CD4-positive, alpha-beta T cell treated with Interleukin-17A for 4 hours (primary cell): ENCODE measurements at regions not wholly inside any gene's neighbourhood (a gene's known extent, or its start where the extent isn't known, plus 50 kb on each side); places are given as distances from the start of the nearest gene placed in this dataset.
A peak's percentile ranks its signal among the peaks of the same experiment; 100 is the strongest.
"Not testable (repeated sequence)": the region's sequence is repeated elsewhere in the genome, so short reads cannot be mapped to it uniquely, and the experiment has no call there.

Experiments used
- DNase-seq: peaks from one replicate; pipeline ENCODE4 v3.0.0-alpha.2; 2020; ENCODE audit warnings: mixed read lengths

GRCh38 chr12:131530422-131530821 lies 180.5 kb upstream of the SFSWAP start:
- no peak for DNase-seq

DNA sequence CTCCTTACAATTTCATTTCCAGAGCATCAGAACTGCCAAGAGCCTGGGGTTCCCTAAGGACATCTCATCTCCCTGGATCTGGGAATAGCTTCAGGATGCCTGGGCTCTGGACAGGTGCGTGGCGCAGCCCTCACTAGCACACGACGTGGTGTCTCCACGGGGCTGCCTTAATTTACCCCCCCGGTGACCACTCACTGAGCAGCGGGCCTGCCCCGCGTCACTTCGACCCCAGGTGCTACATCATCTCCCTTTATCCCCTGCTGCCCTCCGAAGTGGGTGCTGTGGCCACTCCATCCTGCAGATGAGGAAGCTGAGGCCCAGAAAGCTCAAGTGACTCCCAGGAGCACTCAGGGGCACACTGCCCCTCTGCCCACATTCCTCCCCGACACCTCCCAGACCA lies 177.8 kb upstream of the SFSWAP start:
- no peak for DNase-seq

GRCh38 chr12:131535779-131536178 lies 175.1 kb upstream of the SFSWAP start:
- no peak for DNase-seq

GRCh38 chr12:131536337-131536736 lies 174.6 kb upstream of the SFSWAP start:
- DNase-seq, result peak; percentile 61

DNA sequence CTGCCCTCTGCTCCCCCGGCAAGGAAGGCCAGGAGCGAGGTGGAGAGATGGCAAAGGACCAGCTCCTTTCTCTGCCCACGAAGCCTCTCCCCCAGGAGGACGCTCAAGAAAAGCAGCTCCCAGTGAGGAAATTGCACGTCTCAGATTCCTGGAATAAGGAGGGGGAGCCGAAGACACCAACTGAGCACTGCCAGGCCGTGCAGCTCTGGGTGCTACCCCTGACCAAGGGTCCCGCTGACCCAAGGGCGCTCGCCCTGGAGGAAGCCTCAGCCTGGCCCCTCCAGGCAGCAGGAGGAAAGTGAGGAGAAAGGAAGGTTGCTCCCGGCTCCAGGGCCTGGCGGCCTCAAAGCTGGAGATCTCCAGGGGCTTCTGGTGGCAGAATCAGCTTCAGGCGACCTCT lies 174.1 kb upstream of the SFSWAP start:
- DNase-seq, result no peak

DNA sequence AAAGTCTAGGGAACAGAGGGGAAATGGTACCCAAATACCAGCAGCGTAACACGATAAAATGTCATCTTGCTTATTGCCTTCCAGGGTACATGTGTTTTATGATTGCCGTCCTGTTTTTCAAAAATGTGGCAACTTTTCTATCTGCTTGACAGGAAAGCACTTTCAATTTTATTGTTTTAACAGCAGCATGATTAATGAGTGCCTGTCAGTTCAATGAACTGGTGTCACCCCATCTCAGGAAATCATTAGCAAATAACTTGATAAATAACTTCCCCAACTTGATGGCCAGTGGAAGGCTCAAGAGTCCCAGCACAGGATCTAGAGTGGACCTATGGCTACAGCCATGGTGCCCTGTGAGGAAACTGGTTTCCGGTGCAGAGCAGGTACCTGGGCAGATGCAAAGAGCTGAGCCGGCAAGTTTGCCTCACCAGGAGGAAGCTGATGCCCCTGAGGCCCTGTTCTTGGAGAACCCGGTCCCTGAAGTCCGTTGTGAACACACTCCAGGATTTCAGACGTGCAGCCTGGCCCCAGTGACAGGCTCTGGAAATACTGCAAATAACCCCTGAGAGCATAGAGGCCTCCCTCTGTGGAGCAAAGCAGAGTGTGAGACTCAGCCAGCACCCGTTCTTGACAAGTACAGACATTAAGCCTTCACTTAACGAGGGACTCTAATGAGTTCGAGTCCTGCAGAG lies 173.5 kb upstream of the SFSWAP start:
- no peak for DNase-seq

- DNase-seq, result no peak
Measured at GRCh38 chr12:131539381-131539780, 171.5 kb upstream of the SFSWAP start.

DNA sequence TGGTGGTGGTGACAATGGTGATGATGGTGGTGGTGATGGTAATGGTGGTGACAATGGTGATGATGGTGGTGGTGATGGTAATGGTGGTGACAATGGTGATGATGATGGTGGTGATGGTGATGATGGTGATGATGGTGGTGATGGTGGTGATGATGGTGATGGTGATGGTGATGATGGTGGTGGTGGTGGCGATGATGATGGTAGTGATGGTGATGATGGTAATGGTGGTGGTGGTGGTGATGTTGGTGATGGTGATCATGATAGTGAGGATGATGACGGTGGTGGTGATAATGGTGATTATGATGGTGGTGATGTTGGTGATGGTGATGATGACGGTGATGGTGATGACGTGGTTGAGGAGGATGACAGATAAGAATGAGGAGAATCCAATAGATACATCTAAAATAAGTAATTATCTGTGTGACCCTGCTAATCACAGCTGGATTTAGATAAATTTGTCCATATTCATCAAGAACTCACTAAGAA lies 170.7 kb upstream of the SFSWAP start:
- no peak for DNase-seq

DNA sequence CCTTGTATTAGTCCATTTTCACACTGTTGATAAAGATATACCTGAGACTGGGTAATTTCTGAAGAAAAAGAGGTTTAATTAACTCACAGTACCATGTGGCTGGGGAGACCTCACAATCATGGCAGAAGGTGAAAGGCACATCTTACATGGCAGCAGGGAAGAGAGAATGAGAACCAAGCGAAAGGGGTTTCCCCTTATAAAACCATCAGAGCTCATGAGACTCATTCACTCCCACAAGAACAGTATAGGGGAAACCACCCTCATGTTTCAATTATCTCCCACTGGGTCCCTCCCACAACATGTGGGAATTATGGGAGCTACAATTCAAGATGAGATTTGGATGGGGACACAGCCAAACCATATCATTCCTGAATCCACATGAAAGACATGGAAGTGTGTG lies 169.4 kb upstream of the SFSWAP start:
- DNase-seq, result not testable (repeated sequence)

DNA sequence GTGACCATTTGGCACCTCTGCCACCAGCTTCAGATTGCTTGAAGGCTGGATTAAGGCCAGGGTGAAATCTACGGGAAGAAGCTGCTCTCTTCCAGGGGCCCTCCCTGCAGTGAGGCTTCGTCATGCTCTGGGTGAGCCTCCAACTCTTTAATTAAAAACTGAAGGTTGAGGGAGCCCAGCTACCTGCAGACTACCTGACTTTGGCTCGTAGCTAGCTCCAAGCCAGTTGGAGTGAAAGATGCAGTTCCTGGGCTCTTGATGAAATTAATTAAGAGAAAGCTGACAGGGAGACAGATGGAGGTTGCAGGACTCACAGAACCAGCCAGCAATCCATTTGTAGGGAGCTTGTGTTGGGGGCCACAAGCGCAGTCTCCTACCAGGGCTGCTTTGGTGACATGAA lies 168.5 kb upstream of the SFSWAP start:
- no peak for DNase-seq

DNA sequence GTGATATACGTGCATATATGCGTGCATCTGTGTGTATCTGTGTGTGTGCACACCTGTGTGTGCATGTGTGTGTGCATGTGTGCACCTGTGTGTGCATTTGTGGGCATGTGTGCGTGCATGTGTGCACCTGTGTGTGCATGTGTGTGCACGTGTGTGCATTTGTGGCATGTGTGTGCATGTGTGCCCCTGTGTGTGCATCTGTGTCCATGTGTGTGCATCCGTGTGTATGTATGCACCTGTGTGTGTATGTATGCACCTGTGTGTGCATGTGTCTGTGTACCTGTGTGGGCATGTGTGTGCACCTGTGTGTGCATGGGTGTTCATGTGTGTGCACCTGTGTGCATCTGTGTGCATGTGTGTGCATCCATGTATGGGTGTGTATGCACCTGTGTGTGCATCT lies 167.8 kb upstream of the SFSWAP start:
- no peak for DNase-seq

DNA sequence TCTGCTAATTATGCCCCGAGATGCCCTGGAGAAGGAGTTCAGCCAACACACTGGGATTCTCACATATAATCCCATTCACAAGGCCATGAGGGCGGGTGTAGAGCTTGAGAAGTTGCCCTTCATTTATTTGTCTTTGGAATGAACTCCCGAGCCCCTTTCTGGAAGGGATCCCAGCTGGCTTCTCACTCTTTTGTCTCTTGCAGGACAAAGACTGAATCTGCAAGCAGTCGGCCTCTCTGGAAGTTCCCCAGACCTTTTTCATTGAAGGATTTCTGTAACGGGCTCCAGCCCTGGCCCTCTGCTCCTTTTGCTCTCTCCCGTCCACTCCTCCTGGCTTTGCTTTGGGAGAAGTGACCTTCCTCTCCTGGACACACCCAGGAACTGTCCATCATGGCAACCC lies 163.3 kb upstream of the SFSWAP start:
- DNase-seq, result no peak

GRCh38 chr12:131550121-131550520 lies 160.8 kb upstream of the SFSWAP start:
- DNase-seq, result no peak

DNA sequence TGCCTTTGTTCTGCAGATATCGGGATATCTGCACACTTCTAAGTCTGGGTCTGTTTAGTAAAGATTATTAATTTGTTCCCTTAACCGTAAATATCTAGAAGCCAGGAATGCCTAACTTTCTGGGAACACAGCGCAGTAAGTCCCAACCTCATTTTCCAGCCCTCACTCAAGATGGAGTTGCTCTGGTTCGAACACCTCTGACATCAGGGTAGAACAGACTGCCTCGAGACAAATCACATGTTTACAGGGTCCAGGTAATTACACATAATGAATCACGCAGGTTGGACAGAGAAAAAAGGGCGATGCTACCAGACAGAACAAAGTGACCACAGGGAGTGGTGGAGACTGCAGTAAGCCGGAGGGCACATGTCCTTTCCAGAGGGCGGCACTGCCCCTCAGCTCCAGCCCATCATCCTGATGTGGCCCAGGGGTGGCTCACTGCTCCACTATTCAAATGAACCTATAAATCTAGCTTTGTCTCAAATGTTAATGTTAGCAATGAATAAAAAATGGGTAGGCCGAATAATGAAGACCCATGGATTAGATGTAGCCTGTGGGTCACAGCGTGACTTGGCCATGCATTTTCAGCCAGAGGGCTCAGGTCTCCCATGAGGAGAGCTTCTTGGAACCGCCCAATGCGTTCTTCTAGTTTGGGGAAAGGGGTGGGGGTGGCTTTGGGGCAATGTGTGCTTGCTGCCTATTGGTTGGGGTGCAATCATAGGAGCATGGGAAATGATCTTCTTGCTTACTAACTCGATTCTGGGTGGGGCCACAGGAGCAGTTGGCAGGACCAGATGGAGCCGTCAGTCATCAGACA lies 159.0 kb upstream of the SFSWAP start:
- no peak for DNase-seq

DNA sequence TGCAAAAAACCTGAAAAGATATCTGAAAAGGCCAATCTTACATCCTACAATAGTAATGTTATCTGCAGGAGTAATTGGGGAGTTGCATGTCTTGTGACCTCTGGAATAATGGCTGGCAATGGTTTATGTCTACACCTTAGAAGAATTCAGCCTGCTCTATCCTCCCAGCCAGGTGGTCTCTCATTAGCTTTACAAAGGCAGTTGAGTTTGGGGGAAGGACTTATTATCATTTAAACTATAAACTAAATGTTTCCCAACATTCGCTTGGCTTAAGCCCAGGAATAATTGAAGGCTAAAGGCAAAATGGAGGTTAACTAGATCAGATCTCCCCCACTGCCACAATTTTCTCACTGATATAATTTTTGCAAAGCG lies 158.4 kb upstream of the SFSWAP start:
- DNase-seq, result no peak

DNA sequence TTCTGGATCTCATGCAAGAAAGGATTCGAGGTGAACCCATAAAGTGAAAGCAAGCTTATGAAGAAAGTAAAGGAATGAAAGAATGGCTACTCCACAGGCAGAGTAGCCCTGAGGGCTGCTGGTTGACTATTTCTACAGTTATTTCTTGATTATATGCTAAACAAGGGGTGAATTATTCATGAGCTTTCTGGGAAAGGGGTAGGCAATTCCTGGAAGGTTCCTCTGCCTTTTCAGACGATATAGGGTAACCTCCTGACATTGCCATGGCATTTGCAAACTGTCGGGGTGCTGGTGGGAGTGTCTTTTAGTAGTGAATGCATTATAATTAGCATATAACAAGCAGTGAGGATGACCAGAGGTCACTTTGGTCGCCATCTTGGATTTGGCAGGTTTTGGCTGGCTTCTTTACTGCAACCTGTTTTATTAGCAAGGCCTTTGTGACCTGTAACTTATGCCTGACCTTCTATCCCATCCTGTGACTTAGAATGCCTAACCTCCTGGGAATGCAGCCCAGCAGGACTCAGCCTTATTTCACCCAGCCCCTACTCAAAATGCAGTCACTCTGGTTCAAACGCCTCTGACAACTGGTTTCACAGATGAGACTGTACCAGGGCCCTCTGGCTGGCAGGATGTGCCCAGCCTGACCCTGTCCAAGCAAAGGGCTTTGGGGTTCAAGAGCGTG lies 157.7 kb upstream of the SFSWAP start:
- no peak for DNase-seq

- no peak for DNase-seq
Measured at GRCh38 chr12:131555197-131555846, 155.6 kb upstream of the SFSWAP start.

DNA sequence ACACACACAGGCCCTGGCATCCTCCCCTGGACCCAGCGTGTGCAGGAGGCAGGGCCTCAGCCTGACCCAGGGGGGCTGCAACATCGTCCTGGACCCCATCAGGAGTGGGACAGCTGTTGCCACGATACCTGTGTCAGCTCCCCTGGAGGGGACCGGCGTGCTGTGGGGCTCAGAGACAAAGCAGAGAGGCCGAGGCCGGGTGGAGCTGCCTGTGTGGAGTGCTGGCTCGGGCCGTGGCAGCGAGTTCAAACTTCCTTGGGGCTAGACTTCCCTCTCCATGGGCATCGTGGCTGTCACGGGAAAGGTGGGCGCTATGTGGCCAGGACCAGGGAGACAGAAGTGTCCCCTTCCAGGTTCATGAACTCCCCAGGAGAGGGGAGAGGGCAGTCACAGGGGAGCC lies 155.0 kb upstream of the SFSWAP start:
- DNase-seq, result no peak

GRCh38 chr12:131557078-131557709 lies 153.7 kb upstream of the SFSWAP start:
- DNase-seq, result no peak

- no peak for DNase-seq
Measured at GRCh38 chr12:131559517-131560516, 151.1 kb upstream of the SFSWAP start.

GRCh38 chr12:131561051-131561450 lies 149.8 kb upstream of the SFSWAP start:
- no peak for DNase-seq
